Keratinocyte (primary cell): ENCODE measurements at regions not wholly inside any gene's neighbourhood (a gene's known extent, or its start where the extent isn't known, plus 50 kb on each side); places are given as distances from the start of the nearest gene placed in this dataset.

ENCODE experiments used
- DNase-seq: peaks from one replicate; pipeline ENCODE4 v3.0.0-alpha.2; 2011; ENCODE audit warnings: low read depth, missing footprints, low spot score
- FAIRE-seq: peaks from 2 replicates; lab custom pipeline; 2011; peaks lifted over from hg19 to GRCh38; lab: Jason Lieb, UNC
- H2AFZ ChIP-seq: 2 replicates; pipeline ENCODE4 v1.6.0; 2012; ENCODE audit warnings: low read length, control low read depth, inconsistent platforms; ENCODE audit not compliant: control insufficient read depth
- H3K27ac ChIP-seq: 2 replicates; pipeline ENCODE4 v1.5.1; 2011; ENCODE audit warnings: low read length; ENCODE audit not compliant: control insufficient read depth, insufficient read depth
- H3K27me3 ChIP-seq: 3 replicates; pipeline ENCODE4 v1.6.0; 2011; ENCODE audit warnings: low read length; ENCODE audit not compliant: control insufficient read depth, insufficient read depth; ENCODE audit errors: extremely low read depth
- H3K36me3 ChIP-seq, 2 experiments: 2 replicates in 1 of 2; 3 replicates in 1 of 2; pipeline ENCODE4 v1.5.1; 2011; ENCODE audit warnings: low read length in 2 of 2, mild to moderate bottlenecking in 1 of 2; ENCODE audit not compliant: control insufficient read depth in 2 of 2, insufficient read depth in 2 of 2; ENCODE audit errors: extremely low read depth in 1 of 2
- H3K4me1 ChIP-seq: 3 replicates; pipeline ENCODE4 v1.5.1; 2011; ENCODE audit warnings: low read length; ENCODE audit not compliant: control insufficient read depth, insufficient read depth; ENCODE audit errors: extremely low read depth
- H3K4me2 ChIP-seq: 3 replicates; pipeline ENCODE4 v1.6.0; 2011; ENCODE audit warnings: low read depth, low read length; ENCODE audit not compliant: control insufficient read depth, insufficient read depth; ENCODE audit errors: extremely low read depth
- H3K4me3 ChIP-seq, 3 experiments: fragments of 200-600 bp in 1 of 3; sonication (generic) in 1 of 3; 2 replicates in 2 of 3; 3 replicates in 1 of 3; pipeline ENCODE4 v1.5.1; 2011 to 2016; ENCODE audit warnings: low read length in 3 of 3, mild to moderate bottlenecking in 3 of 3, control low read depth in 2 of 3, inconsistent platforms in 1 of 3, low read depth in 1 of 3, mixed read lengths in 1 of 3, mixed run types in 1 of 3, moderate library complexity in 1 of 3; ENCODE audit not compliant: control insufficient read depth in 2 of 3, insufficient read depth in 2 of 3; ENCODE audit errors: extremely low read depth in 1 of 3
- H3K79me2 ChIP-seq: 2 replicates; pipeline ENCODE4 v1.6.0; 2012; ENCODE audit warnings: low read length; ENCODE audit not compliant: control insufficient read depth, insufficient read depth
- H3K9ac ChIP-seq: 3 replicates; pipeline ENCODE4 v1.6.0; 2011; ENCODE audit warnings: low read length; ENCODE audit not compliant: control insufficient read depth, insufficient read depth; ENCODE audit errors: extremely low read depth
- H3K9me1 ChIP-seq: 3 replicates; pipeline ENCODE4 v1.6.0; 2011; ENCODE audit warnings: low read length; ENCODE audit not compliant: control insufficient read depth, insufficient read depth; ENCODE audit errors: extremely low read depth
- H3K9me3 ChIP-seq: 2 replicates; pipeline ENCODE4 v1.5.1; 2012; ENCODE audit warnings: low read depth, low read length; ENCODE audit not compliant: control insufficient read depth
- H4K20me1 ChIP-seq: 3 replicates; pipeline ENCODE4 v1.6.0; 2011; ENCODE audit warnings: low read length; ENCODE audit not compliant: control insufficient read depth, insufficient read depth; ENCODE audit errors: extremely low read depth
- CTCF ChIP-seq, 3 experiments: IDR thresholded peaks in 1 of 3; conservative IDR thresholded peaks in 1 of 3; optimal IDR thresholded peaks in 1 of 3; 2 replicates in 2 of 3; 3 replicates in 1 of 3; pipeline versions ENCODE3 to v1.5.1; 2011; ENCODE audit warnings: low read length in 3 of 3, mild to moderate bottlenecking in 3 of 3, moderate library complexity in 2 of 3, control low read depth in 1 of 3, inconsistent platforms in 1 of 3; ENCODE audit not compliant: insufficient read depth in 2 of 3; ENCODE audit errors: extremely low read depth in 1 of 3
- EZH2 ChIP-seq: IDR thresholded peaks from one replicate; pipeline ENCODE4 v1.6.1; 2012; ENCODE audit warnings: inconsistent platforms, mild to moderate bottlenecking, low read length, moderate library complexity
- dilution Hi-C: fragments of 300-500 bp; cut with MboI; formaldehyde crosslinking; loops from one replicate; pipeline ENCODE4 v1.7.0; 2020; ENCODE audit warnings: low sequenced_read_pairs; ENCODE audit not compliant: extremely low pct_ligation_motif_present

DNA sequence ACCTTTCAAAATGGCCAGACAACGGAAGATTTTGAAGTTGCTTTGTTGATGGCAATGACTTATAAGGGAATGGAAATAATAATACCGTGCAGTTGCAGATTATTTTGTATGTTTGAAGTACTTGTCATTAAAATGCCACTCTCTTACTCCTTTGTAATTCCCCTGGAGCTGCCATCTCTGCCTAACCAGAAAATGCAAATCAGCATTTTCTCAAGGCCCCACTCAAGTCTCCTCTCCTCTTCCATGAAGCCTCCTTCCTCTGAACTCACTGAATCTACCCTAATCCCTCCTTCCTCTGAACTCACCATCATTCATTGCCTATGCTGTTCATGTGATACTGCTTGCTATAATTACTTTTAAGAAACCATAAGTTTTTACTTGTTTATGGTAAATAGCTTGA is 60.2 kb upstream of the RBPJ start:
- Histone ChIP-seq H3K4me1 (no peaks in the 10 kb centered on the region), H3K79me2 (no peaks in the 10 kb centered on the region), H3K4me2 (no peak overlapping the region), H3K9ac (no peak overlapping the region), H4K20me1 (no peaks in the 10 kb centered on the region), H3K36me3 (no peaks in the 10 kb centered on the region), H3K27me3 (no peaks in the 10 kb centered on the region), H3K9me3 (no peaks in the 10 kb centered on the region), H3K9me1 (no peaks in the 10 kb centered on the region), H3K27ac (no peak overlapping the region), H2AFZ (no peak overlapping the region), H3K4me3 (no peak overlapping the region)
- dilution Hi-C loops, result no loop called here
- TF ChIP-seq CTCF (optimal IDR thresholded peaks at IDR 0.05 in 1 of 3, IDR thresholded peaks at IDR 0.05 in 1 of 3, conservative IDR thresholded peaks at IDR 0.05 in 1 of 3; ENCODE audit: extremely low read depth in 1 of 3, insufficient read depth in 2 of 3, low read length in 3 of 3), result no peak
- TF ChIP-seq EZH2, result no peak
- DNase-seq (no peak), FAIRE-seq (no peak)

DNA sequence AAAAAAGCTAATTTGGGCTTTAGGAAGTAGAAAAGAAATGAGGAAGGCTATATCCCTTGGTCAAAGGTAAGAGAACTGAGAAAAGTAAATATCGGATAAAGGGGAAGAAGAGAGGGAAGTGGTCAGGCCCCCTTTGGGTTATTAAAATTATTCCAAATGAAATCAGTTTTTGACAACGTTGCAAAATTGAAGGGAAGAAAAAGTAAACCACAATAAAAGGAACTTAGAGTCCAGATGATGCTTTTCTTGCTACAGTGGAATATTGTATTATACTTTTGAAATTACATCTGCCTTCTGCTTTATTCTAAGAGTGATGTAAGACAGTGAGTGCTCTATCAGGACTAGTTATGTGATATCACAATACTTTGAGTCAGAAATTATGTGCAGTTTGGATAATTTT is 59.4 kb upstream of the RBPJ start:
- H3K4me1 ChIP-seq, result no peaks in the 10 kb centered on the region
- no peak overlapping the region for H2AFZ ChIP-seq
- no peak overlapping the region for H3K4me3 ChIP-seq
- no peaks in the 10 kb centered on the region for H3K27me3 ChIP-seq
- DNase-seq (no peak), FAIRE-seq (no peak)
- no peaks in the 10 kb centered on the region for H3K79me2 ChIP-seq
- no peaks in the 10 kb centered on the region for H3K9me1 ChIP-seq
- TF ChIP-seq CTCF (optimal IDR thresholded peaks at IDR 0.05 in 1 of 3, IDR thresholded peaks at IDR 0.05 in 1 of 3, conservative IDR thresholded peaks at IDR 0.05 in 1 of 3; ENCODE audit: extremely low read depth in 1 of 3, insufficient read depth in 2 of 3, low read length in 3 of 3) (no peak), EZH2 (no peak)
- dilution Hi-C loops, result no loop called here
- H3K4me2 ChIP-seq, result no peak overlapping the region
- H3K9me3 ChIP-seq, result no peaks in the 10 kb centered on the region
- no peak overlapping the region for H3K9ac ChIP-seq
- H3K27ac ChIP-seq, result no peak overlapping the region
- H4K20me1 ChIP-seq, result no peaks in the 10 kb centered on the region
- no peaks in the 10 kb centered on the region for H3K36me3 ChIP-seq
